GM19238 (cell line): ENCODE measurements at regions not wholly inside any gene's neighbourhood (a gene's known extent, or its start where the extent isn't known, plus 50 kb on each side); places are given as distances from the start of the nearest gene placed in this dataset.

Source experiments
- DNase-seq: peaks from one replicate; pipeline ENCODE4 v3.0.0; 2011; ENCODE audit warnings: low spot score; ENCODE audit not compliant: insufficient read length

DNA sequence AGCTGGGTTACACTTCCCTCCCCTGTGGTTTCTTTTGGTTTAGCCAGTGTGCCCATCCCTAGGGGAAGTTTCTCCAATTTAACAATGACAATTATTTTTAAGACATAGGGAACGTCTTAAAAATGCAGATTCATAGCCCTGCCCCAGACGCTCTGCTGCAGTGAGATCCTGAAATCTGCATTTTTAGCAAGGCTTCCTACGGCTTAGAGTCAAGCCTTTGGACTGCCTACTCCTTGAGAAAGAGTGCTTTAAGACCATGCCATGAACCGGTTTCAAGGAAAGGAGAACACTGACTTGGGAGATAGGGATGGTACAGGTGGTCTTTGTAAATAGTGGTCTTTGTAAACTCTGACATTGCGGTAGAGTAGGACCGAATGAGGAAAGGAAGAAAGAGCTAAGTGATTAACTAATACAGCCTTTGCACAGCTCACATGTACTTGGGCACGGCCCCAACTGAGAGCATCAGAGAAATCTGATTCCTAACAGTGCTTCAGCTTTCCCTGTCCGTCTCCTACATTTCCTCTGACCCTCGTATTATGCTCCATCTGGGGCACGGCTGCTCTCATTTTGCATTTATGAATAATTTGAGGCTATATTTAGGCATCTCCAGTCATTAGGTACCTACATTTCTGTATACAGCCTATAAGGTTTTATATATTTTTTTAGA, 217.6 kb upstream of the TANK start:
- no peak for DNase-seq

- no peak for DNase-seq
Measured at GRCh38 chr2:160943414-160943813, 216.8 kb upstream of the TANK start.

DNA sequence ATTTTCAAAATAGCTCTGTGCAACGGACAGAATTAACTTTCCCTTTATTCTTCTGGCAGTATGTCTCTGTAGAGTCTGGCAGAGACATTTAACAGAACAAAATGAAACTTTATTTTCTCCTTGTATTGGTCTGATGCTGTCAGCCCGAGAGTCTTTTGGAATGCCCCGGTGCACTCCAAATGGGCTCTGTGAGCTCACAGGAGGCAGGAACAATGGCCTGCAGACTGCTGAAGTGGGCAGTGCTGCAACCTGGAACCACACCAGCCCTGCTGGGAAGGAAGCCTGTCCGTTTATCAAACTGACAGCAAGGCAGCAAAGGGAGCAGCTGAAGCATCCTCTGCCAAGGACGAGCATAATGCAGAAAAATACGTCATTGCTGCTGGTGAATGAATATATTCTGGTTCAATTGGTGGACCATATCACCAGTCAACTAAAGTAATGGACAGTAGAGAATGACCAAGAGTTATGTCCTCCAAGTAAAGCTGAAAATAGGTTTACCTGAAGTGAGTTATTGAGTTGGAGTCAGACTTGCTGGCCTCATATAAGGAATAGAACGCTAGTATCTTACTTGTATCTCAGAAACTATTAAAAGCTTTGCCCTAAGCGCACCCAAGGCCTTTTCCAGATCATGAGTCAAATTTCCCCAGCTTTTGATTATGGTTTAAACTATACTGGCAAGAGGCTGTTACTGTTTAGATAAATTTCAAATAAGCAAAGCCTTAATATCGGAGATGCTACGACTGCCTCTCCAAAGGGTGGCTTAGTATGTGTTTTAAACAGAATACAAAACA, 207.6 kb upstream of the TANK start:
- no peak for DNase-seq

DNA sequence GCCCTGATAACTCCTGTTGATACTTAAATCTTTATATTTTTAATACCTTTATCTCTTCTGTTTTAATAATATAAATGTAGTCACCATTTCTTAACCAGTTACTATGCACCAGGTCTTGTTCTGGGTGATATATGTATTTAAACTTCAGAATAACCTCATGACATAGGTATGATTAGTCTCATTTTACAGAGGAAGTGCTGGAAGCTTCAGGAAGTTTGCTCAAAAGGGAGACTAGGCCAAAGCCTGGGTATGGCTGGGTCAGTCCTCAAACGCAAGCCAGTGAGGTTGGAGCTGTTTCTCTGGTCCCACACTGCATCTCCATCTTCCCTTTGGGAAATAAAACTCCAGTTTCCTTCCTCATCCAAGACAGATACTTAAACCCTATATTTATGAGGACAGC, 204.7 kb upstream of the TANK start:
- DNase-seq: no peak

GRCh38 chr2:160956243-160956802, 203.9 kb upstream of the TANK start:
- no peak for DNase-seq

DNA sequence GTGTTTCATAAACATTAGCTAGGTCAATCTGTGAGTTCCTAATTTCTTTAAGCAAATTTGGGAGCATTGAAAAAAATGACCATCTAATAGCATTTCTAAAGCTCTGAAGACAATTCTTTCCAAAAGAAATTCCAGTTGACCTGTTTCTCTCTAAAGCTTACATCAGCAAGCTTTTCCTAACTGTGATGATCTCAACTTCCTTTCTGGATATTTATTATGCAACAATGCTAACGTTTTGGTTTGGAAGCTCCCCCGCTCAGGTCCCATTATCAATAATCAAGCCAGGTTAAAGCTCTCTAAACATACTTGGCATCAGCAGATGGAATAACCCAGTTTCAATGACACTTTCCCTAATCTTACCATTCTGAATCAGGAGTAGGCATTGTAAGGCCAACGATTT, 196.3 kb upstream of the TANK start:
- DNase-seq: no peak

- no peak for DNase-seq
Measured at GRCh38 chr2:160967523-160967922, 192.7 kb upstream of the TANK start.

DNA sequence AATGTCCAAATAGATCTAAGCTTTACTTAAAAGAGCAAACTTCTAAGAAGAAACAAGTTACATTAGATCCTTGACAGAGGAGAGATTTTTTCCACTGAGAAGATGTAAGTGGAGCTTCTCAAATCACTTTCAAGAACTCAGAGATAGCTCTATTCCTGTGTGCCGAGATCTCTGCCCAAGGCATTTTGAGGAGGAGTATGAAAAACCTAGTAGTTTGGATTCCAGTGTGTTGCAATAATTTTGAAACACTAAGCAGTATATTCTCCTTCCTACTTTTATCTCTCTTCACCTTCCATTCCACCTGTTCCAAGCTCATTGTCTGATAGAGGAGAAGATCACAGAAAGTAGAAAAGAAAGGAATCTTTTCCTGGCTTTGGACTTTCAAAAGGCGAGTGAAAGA, 192.0 kb upstream of the TANK start:
- no peak for DNase-seq

DNA sequence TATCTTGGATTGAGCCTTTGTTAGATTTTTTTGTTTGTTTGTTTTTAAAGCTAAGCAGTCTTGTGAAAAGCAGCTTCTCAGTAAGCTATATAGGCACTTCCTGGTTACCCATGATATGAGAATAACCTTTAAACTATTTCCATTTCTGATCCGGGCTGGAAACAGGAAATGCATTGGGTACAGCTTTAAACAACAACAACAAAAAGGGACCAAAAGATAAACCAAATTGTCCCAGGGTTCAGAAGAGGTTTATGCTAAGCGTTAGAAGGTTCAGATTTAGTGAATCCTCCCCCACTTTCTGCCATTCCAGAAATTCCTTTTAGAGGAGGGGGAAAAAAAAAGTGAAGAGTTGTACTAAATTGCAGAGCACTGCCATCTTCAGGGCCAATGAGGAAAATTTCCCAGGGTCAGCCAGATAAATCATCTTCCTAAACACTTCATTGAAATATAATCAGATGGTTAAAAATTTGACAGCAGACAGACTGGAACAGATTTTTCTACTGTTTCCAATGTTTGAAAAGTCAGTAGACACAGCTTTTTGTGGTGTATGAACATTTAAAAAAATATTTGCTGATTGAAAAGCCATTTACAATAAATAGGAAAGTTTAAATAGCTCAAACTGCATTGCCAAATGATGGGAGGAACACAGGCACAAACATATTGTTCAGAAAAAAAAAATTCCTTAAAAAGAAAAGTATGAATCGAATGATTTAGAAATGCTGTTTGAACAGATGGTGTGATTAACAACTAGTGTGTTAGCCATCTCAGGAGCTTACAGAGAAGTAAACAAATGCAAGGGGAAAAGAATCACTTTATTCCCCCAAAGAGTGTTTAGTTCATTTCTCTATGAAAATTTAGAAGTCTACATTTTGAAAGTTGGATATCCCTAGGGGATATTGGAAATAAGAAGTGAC, 189.9 kb upstream of the TANK start:
- DNase-seq: no peak

DNA sequence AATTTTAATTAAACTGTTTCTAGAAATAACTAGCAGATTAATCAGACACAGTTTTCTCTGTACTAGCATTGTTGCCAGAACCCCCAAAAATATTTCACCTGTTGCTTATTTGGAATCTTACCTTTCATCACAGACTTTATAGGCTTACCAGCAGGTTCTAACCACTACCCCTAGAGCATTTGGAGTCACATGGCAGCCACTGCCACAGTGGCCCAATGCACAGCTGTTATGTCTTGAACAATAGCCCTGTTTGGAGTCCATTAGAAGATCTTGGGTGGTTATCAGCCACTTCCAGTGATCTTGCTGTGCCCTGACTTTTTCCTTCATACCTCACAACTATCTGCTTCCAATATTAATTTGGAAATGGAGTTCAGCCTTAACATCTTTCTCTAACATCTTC, 186.2 kb upstream of the TANK start:
- DNase-seq: no peak

DNA sequence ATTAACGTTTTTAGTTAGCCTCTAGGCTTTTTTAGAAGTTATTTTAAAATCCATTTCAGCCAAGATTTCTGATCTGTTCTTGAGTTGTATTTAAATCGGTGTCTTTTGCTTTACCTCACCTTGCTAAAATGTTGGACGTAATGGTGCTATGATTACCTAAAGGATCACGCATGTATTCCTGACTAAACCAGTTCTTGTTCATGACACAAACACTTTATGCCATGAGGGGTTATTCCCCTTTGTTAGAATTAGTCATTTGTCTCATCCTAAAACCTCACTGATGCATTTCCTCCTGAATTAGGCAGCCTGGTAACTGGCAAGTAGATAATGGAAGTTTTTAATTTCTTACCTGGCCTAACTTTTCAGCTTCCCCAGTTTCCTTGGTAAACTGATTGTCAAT, 185.4 kb upstream of the TANK start:
- no peak for DNase-seq

DNA sequence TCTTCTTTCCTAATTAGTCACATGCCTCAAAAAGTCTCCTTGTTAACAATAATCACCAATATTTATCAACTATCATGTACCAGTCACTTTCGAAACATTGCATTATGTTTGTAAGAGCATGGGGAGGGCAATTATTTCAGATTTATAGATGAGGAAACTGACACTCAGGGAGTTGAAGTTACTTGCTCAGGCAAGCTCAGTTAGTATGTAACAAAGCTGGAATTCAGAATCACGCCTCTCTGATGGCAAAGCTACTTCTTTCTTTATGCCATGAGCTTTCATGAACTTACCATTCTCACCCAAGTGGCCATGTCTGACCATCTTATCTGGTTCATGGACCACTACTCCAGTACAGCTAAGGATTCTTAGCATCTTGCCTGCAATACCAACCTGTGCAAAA, 183.4 kb upstream of the TANK start:
- DNase-seq: no peak

DNA sequence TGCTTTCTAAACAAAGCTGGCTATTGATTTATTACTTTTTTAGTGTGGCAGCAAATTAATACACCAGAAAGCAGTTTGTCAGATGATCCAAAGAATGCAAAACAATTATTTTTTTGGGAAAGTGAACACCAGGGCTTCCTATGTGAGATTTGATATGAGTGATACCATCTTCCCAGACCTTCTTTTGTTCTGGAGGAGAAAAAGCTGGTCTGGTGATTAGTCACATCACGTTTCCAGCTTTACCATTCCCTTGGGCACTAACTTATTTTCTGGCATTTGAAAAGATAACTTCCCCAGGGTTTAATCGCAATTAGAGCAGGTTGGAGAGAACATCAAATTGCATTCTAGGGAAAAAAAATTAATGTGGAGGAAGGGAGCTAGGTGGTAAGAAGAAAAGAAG, 182.9 kb upstream of the TANK start:
- DNase-seq: no peak

DNA sequence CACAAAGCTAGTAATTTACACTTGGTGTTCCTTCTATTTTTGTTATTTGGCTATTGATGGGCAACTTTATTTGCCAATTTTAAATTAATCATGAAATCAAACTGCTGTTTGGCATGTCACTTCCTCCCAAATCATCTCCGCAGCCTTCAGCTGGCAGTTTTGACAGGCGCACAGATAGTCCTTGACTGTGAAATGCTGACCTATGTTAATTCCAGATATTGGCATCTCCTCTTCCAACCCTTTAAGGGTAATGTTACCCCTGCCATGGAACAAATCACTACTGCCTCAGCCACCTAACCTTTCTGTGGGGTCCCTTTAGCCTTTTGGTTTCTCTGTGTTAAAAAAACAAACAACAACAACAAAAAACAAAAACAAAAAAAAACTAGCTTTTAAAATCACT, 182.4 kb upstream of the TANK start:
- DNase-seq: no peak

- DNase-seq: no peak
Measured at GRCh38 chr2:160984426-160985077, 175.7 kb upstream of the TANK start.

DNA sequence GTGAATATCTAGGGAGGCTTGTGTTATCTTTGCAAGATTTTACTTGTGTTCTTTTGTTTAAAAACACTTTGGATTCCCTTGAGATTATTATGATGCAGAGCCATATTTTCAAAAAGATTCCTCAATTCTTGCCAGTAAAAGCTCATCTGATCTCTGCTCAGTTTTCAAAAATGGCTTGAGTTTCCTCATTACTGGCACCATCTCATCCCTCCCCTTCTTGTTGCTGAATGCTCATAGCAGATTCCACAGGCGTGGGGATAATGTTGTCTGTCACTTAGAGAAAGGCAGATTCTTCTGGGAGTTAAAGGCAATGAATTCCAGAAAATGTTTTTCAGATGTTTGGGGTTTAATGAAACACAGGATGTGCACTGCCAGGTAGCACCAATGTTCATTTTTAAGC, 170.4 kb upstream of the TANK start:
- no peak for DNase-seq

- DNase-seq: no peak
Measured at GRCh38 chr2:160993654-160994061, 166.6 kb upstream of the TANK start.

- DNase-seq: no peak
Measured at GRCh38 chr2:160994141-160995002, 165.9 kb upstream of the TANK start.

- no peak for DNase-seq
Measured at GRCh38 chr2:160996584-160996983, 163.6 kb upstream of the TANK start.

- DNase-seq: no peak
Measured at GRCh38 chr2:161004379-161004778, 155.8 kb upstream of the TANK start.
